HS-5 (cell line): ENCODE measurements at regions not wholly inside any gene's neighbourhood (a gene's known extent, or its start where the extent isn't known, plus 50 kb on each side); places are given as distances from the start of the nearest gene placed in this dataset.

Source experiments
- DNase-seq: peaks from one replicate; pipeline ENCODE4 v3.0.0-alpha.2; 2012; ENCODE audit warnings: low read depth

DNA sequence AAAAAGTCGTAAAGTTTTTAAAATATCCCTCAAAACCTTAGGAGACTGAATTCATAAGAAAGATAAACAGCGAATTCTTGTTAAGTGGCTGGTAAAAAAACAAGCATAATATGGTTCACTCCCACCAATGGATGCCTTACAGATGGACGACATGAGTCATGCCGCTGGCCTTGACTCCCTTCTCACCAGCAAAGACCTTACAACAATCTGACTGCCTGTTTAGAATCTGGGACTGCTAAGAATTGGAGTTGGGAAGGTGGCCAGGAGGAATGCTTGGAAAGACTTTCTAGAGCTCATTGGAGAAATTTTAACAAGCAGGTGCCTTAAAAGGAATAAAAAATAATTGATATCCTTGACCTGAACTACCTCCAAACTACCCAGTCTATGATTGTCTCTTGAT, 206.9 kb upstream of the FMN2 start:
- DNase-seq = no peak

- DNase-seq = no peak
Measured at GRCh38 chr1:239886266-239886665, 205.4 kb upstream of the FMN2 start.

- DNase-seq = no peak
Measured at GRCh38 chr1:239888639-239889038, 203.0 kb upstream of the FMN2 start.

DNA sequence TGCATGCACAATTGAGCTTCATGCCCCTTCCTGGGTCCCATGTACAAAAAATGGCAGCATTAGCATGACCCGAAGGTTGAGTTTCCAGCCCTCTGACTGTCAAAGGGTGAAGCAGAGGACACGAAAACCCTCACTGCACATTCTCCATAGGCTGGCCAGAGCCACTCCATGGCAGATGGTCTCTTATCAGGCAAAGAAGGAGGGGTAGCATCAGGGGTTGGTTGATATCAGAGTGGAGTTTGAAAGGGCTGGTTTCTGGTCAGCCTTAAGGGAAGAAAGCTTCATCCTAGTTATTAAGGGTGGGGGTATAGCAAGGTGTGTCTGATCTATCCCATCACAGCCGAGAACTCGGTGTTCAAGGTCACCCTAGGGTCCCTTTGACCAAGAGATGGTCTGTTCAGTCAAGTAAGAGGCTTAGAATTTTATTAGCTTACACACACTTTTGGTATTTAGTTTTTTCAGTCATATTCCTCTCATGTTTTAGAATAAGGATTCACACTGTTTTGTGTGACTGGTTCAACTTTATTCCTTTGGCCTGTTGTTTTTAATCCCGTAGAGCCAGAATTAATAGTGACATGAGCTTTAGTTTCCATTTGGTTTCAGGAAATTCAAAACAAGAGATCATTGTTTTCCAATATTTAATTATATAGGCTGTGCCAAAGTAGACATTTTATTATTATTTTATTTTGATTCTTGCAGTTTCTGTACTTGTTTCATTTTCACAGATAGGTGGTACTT, 199.9 kb upstream of the FMN2 start:
- DNase-seq = no peak

DNA sequence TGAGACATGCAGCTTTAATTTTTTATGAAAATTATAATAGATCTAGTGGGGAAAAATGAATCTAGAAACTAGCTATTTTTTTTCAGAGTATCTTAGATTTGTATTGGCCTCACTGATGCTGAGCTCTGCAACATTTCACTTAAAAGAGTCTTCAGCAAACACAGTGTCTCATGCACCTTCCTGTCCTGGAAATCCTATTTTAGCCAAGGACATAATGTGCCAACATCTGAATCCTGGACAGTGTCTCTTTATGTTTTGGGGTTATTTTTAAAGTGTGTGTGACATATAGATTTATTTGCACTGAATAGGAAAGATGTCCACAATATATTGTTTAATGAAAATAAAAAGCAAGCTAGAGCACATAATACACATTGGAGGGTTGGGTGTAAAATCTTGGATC, 199.1 kb upstream of the FMN2 start:
- no peak for DNase-seq

- DNase-seq = no peak
Measured at GRCh38 chr1:239893127-239893731, 198.5 kb upstream of the FMN2 start.

DNA sequence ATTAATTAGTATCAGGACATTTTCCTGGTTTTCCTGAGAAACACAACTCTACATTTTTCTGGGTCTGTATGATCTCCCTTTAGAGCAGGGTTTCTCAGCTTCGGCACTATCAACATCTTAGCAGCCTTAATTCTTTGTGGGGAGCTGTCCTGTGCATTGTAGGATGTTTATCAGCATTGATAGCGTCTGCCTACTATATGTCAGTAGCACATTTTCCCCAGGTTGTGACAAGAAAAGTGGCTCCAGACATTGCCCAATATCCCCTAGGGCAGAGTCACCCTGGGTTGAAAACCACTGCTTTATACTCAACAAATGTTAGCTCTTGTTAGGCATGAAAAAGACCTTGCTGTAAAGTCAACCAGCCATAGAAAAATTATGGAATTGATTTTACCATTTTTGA, 195.1 kb upstream of the FMN2 start:
- no peak for DNase-seq

DNA sequence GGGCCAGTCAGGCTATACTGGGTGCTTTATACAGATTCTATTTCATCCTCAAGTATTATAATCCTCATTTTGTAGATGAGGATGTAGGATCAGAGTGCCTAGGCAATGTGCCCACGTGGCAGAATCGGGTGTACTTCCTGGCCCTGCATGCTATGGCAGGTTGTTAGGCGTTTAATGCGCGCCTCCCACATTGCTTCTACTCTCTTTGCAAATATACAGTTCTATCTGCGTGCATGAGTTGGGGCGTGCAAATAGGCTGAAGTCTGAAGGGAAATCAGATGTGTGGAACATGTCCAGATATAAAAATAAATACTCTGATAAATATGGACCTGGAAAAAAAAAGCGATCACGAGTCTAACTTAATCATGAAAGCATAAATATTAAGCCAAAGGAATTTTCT, 194.7 kb upstream of the FMN2 start:
- DNase-seq = no peak

DNA sequence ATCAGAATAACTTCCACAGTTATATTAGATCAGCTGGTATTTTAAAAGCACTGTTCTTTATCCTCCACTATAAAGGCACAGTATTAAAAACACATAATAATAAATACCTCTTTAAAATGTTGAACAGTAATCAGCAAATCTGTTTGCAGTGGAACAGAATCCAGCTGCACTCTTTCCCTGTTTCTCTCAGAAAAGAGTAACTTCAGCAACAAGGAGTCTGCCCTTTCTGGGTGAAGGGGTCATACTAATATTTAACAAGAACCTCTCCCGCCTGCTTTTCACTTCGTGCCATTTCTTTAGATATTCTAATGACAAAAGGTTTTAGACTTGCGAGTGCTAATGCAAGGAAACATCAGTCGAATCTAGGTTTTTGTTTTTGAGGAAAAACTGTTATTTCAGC, 194.2 kb upstream of the FMN2 start:
- no peak for DNase-seq

DNA sequence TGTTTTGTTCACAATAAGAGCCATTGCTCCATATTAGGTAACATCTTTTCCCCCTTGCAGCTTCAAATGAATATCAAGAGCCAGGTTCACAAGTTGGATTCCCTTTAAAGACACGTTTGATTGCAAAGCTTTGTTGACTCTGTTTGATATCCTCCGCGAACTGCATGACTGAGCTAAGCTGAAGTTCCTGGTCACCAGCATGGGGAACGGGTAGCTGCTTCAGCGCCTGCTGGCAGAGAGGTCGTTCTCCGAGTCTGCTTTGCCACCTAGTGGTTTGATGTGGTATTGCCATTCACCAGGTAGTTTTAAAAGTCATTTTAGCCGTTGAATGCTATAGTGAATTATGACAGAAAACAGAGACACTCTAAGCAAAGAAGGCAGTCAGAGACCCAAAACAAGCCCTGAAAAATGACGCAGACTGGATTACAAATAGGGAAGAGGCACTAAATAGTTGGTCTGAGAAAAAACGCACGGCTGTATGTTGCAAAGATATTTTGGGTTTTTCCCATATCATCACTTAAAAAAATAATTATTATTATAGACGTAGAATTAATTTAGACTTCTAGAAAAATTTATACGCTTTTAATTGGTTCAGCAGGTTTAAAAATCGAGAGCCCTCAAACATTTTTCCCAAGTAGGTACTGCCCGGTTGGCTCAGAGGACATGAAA, 193.5 kb upstream of the FMN2 start:
- peak; percentile 42 for DNase-seq

DNA sequence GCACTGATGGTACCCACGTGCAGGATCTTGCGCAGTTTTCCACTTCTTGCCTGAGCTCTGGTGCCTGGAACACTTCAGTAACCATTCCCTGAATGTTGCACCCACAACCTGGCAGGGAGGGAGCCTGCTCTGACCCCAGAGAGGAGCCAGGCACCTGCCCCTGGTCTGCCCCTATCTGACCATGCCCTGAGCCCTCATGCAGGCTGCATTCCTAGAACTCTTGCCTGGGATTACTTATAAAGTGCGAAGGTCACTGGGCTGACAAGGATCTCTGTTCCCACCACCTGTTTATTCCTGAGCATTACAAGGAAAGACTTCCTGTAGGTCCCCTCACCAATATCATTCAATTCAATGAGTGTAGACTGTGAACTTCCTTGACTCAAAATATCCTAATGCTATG, 191.9 kb upstream of the FMN2 start:
- DNase-seq = no peak

DNA sequence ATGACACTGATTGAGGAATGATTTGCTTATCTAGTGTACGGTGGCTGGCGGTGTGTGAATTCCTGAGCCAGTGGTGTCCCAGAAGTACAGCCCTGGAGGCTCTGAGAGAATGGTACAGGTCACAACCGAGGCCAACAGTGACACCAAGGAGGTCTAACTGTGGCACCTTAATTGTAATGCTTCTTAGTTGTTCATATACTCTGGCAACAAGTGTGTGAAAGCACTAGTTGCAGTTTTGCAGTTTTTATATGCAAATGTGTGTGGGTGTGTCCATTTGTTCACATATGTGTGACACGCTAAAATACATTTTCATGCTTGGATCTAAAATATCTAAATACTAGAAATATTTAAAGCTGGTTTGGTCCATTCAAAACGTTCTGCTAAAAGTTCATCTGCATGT, 185.3 kb upstream of the FMN2 start:
- no peak for DNase-seq

DNA sequence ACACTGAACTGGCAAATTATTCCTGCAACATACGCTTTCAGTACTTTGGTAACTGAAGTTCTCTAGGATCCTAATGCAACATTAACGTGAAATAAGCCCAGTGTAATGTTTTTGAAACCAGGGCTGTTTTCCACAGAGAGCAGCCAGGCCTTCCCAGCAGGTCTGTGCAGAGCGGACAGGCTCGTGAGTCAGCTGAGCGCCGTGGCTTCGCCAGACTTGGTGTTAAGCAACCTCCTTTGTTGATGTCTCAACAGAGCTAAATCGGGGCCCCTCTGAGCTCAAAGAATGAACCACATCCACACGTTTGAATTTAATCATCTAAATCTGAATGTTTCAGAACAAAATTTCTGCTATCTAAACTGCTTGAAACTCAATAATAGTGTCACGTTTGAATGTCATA, 181.8 kb upstream of the FMN2 start:
- DNase-seq = peak; percentile 52

DNA sequence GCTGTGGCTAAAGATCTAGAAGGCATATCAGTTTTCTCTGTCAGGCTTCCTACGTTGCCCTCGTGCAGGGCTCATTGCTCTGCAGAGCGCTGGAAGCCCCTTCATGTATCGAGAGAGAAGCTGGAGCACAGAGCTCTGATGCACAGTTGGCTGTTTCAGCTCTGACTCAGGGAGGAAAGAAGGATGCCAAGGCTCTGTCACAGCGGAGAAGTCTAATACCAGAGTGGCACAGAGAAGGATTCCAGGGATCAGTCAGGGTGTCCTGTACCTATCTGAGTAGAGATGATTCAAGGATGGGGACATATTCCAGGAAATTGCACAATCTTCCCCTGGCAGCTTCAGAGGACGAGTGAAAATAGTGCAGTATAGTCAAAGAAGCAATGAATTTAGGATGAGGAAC, 179.2 kb upstream of the FMN2 start:
- peak; percentile 53 for DNase-seq

- no peak for DNase-seq
Measured at GRCh38 chr1:239913141-239913585, 178.5 kb upstream of the FMN2 start.

DNA sequence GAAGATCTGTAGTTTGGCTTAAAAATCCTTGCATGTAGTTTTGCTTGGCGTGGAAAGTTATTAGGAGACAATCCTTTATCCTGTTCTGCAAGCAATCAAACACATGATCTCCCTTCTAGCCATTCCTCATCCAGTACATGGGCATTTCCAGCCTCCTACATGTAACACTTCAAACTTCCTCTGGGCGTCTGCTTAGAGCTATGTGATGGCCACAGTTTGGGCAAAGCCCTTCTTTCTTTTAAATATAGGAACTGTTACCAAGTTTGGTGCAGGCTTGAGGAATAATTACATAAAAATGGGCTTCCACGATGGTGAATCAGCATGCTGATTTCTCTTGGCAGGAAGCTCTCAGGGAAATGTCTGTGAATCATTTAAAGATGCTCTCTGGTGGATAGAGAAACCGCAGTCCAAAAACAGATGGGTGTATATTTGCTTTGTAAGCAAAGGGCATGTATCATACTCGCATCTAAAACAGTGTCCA, 176.9 kb upstream of the FMN2 start:
- DNase-seq = peak; percentile 96

GRCh38 chr1:239918634-239919033, 173.0 kb upstream of the FMN2 start:
- no peak for DNase-seq

DNA sequence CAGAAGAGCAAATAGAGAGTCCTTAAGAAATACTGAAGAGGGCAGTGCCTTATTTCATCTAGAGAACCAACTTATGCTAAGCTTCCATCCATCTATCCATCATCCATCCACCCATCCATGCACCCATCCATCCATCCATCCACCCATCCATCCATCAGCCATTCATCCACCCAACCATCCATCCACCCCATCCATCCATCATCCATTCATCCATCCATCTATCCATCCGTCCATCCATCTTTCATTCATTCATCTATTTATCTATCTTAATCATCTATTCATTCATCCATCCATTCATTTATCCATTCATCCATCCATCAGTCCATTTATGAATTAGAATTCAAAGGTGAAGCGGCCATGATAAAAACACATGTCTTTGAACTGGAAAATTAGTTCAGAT, 171.5 kb upstream of the FMN2 start:
- DNase-seq = no peak

GRCh38 chr1:239922778-239923522, 168.7 kb upstream of the FMN2 start:
- no peak for DNase-seq

GRCh38 chr1:239924741-239925350, 166.8 kb upstream of the FMN2 start:
- DNase-seq = no peak

DNA sequence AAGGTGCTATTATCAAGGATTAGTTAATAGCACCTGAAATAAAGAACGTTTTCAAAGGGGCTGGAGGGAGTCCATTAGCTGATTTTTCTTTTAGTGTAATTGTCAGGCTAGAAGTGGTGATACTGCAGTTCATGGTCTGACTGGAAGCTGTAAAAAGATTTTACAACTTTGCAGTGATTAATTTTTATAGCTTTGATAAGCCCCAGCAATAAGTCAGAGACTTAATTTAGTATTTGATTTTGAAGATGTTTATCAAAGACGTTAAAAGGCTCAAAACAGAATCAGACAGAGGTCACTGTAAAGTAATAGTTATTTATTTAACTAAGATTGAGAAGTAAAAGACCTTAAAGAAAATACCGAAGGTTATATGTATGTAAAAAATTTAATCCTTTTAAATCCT, 165.5 kb upstream of the FMN2 start:
- no peak for DNase-seq

GRCh38 chr1:239929317-239929716, 162.4 kb upstream of the FMN2 start:
- DNase-seq = no peak
